ENCODE measurements at regions not wholly inside any gene's neighbourhood (a gene's known extent, or its start where the extent isn't known, plus 50 kb on each side); places are given as distances from the start of the nearest gene placed in this dataset.

DNA sequence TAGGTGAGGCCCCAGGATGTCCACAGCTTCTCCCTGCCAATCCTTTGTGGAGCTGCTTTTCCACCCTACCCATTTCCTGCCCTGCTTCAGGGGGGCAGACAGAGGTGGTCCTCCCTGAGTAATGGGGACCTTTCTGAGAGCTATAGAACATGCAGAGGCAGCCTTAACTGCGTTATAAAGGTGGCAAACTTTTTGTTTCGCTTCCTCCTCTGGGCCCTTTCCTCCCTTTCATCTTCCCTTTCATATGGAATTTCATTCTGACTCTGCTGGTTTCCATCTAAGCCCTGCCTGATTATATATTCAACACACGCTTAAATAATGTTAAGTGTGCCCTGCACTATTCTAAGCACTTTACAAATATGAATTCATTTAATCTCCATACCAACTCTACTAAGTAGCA lies 169.3 kb upstream of the E2F8 start:
- DNase-seq (ENCODE audit: low spot score in 2 of 2), result no peak
- WGBS, 2 donors, result 78 to 89% methylated on average over 3 of the region's 3 CpGs
- peaks cover 0 to 7% (median 0%) of the 10 kb centered on the region in 4 donors for H3K4me1 ChIP-seq
- H3K36me3 ChIP-seq, result no peaks in the 10 kb centered on the region
- H3K9me3 ChIP-seq, result no peaks in the 10 kb centered on the region
- H3K27ac ChIP-seq, result no peak overlapping the region
- no peak overlapping the region for H3K4me3 ChIP-seq
- H3K27me3 ChIP-seq, result no peaks in the 10 kb centered on the region
- TF ChIP-seq, protein P1, sequence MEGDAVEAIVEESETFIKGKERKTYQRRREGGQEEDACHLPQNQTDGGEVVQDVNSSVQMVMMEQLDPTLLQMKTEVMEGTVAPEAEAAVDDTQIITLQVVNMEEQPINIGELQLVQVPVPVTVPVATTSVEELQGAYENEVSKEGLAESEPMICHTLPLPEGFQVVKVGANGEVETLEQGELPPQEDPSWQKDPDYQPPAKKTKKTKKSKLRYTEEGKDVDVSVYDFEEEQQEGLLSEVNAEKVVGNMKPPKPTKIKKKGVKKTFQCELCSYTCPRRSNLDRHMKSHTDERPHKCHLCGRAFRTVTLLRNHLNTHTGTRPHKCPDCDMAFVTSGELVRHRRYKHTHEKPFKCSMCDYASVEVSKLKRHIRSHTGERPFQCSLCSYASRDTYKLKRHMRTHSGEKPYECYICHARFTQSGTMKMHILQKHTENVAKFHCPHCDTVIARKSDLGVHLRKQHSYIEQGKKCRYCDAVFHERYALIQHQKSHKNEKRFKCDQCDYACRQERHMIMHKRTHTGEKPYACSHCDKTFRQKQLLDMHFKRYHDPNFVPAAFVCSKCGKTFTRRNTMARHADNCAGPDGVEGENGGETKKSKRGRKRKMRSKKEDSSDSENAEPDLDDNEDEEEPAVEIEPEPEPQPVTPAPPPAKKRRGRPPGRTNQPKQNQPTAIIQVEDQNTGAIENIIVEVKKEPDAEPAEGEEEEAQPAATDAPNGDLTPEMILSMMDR (IDR thresholded peaks at IDR 0.05), result no peak
- TF ChIP-seq POLR2A (IDR thresholded peaks at IDR 0.05) (no peak), EP300 (IDR thresholded peaks at IDR 0.05) (no peak)

DNA sequence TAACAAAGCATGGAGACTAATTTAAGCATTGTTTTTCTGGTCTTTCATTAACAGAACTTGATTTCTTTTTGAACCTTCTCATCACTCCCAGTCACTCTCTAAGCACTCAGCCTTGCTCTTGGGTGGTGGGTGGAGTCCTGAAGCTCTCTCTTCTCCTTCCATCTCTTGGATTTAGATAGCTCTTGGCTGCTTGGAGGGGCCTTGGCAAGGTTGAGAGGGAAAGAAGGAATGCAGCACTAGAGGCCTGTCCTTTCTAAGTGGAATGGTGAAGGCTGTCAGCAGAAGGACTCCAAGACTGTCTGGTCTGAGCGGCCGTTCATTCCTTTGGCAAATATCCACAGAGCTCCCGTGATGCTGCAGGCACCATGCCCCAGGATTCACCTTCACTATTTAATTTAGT lies 168.6 kb upstream of the E2F8 start:
- H3K4me1 ChIP-seq, result peaks cover 0 to 7% (median 0%) of the 10 kb centered on the region in 4 donors
- no peak overlapping the region for H3K4me3 ChIP-seq
- no peak overlapping the region for H3K27ac ChIP-seq
- H3K27me3 ChIP-seq, result no peaks in the 10 kb centered on the region
- WGBS, 2 donors, result 53 to 65% methylated on average over 3 of the region's 3 CpGs
- H3K36me3 ChIP-seq, result no peaks in the 10 kb centered on the region
- H3K9me3 ChIP-seq, result no peaks in the 10 kb centered on the region
- DNase-seq (ENCODE audit: low spot score in 2 of 2), result no peak
- TF ChIP-seq, protein P1 (IDR thresholded peaks at IDR 0.05), result no peak
- TF ChIP-seq POLR2A (IDR thresholded peaks at IDR 0.05) (no peak), EP300 (IDR thresholded peaks at IDR 0.05) (no peak)

DNA sequence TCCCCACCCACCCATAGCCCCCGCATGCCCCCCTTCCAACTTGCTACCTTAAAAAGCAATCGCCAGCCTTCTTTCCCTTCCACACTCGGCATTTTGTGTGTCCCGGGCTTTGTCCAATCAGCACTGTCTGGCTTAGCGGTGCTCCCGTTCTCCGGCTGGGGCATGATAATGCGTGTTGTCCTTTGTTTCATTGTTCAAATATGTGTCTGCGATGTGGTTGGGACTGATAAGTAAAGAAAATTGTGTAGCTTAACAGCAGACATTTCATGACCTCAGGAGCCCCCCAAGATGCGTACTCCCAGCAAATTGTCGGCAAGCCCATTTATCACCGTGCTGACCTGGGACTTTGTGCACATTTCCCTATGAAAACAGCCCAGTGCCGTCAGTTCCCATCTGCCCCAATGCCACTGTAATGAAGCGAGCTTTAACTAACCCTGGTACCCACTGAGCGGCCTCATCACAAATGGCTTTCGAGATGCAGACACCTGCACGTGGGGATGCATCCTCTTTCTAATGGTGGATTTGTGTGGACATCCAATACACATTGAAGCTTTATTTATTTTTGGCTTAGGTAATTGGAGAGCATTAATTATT lies 167.0 kb upstream of the E2F8 start:
- TF ChIP-seq POLR2A (IDR thresholded peaks at IDR 0.05) (no peak), EP300 (IDR thresholded peaks at IDR 0.05) (no peak)
- TF ChIP-seq, protein P1 (IDR thresholded peaks at IDR 0.05), result no peak
- no peak for DNase-seq (ENCODE audit: low spot score in 2 of 2)
- 86 to 91% methylated on average over 17 of the region's 17 CpGs for WGBS, 2 donors

DNA sequence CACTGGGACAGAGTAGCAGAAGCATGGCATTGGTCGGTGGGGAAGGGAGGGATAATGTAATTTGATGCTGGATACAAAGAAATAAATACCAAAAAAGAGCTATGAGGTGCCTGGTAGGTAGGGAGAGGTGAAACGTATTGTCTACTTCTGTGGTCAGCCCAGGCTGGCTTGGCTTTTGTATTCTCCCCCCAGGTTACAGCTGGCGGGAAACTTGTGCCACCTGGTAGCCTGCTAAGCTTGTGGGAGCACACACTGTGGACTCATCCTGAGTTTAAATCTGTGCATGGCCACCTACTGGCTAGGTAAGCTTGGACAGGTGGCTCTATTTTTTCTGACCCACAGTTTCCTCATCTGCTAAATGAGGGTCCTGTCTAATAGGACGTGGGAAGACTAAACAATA lies 165.2 kb upstream of the E2F8 start:
- no peak for DNase-seq (ENCODE audit: low spot score in 2 of 2)
- Histone ChIP-seq H3K4me1 (peaks cover 0 to 7% (median 0%) of the 10 kb centered on the region in 4 donors), H3K4me3 (no peak overlapping the region), H3K36me3 (no peaks in the 10 kb centered on the region), H3K27ac (no peak overlapping the region), H3K9me3 (no peaks in the 10 kb centered on the region), H3K27me3 (no peaks in the 10 kb centered on the region)
- 81% methylated on average over 4 of the region's 4 CpGs for whole genome bisulfite sequencing, 2 donors
- TF ChIP-seq POLR2A (IDR thresholded peaks at IDR 0.05) (no peak), EP300 (IDR thresholded peaks at IDR 0.05) (no peak)
- TF ChIP-seq, protein P1 (IDR thresholded peaks at IDR 0.05), result no peak

More for the DNA sequence above, 167.0 kb upstream of the E2F8 start:
- H3K9me3 ChIP-seq, result no peaks in the 10 kb centered on the region
- H3K4me3 ChIP-seq, result no peak overlapping the region
- peaks cover 0 to 7% (median 0%) of the 10 kb centered on the region in 4 donors for H3K4me1 ChIP-seq
- no peaks in the 10 kb centered on the region for H3K27me3 ChIP-seq
- no peak overlapping the region for H3K27ac ChIP-seq
- no peaks in the 10 kb centered on the region for H3K36me3 ChIP-seq

DNA sequence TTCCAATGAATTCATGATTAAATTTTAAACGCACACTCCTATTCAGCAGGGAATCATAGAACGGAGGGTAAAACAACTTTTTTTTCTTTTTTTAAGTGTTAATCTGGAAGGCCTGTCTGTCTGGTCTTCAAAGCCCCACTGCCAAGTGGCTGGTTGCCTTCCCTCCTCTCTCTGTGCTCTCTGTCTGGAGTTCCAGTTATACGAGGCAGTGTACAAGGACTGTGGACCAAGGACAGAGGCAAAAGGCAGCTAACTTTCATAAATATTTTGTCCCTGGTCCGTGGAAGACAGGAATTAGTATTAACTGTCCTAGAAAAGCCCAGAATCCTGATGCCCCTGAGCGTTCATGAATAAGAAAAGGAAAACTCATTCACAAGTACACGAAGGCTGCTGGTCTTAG lies 164.0 kb upstream of the E2F8 start:
- Histone ChIP-seq H3K27me3 (no peaks in the 10 kb centered on the region), H3K9me3 (no peaks in the 10 kb centered on the region), H3K36me3 (no peaks in the 10 kb centered on the region), H3K4me3 (no peak overlapping the region), H3K27ac (no peak overlapping the region), H3K4me1 (peaks cover 0 to 10% (median 0%) of the 10 kb centered on the region in 4 donors)
- TF ChIP-seq POLR2A (IDR thresholded peaks at IDR 0.05) (no peak), EP300 (IDR thresholded peaks at IDR 0.05) (no peak)
- TF ChIP-seq, protein P1 (IDR thresholded peaks at IDR 0.05), result no peak
- WGBS, 2 donors, result 53 to 65% methylated on average over 6 of the region's 6 CpGs
- no peak for DNase-seq (ENCODE audit: low spot score in 2 of 2)
